Medulla oblongata (tissue), 1 donor: ENCODE measurements at regions not wholly inside any gene's neighbourhood (a gene's known extent, or its start where the extent isn't known, plus 50 kb on each side); places are given as distances from the start of the nearest gene placed in this dataset.
"Not testable (repeated sequence)": the region's sequence is repeated elsewhere in the genome, so short reads cannot be mapped to it uniquely, and the experiment has no call there.

ENCODE experiments used
- DNase-seq: peaks from one replicate; pipeline ENCODE4 v3.0.0-alpha.2; 2015; ENCODE audit errors: extremely low spot score

- DNase-seq: no peak
Observed at GRCh38 chr5:66348387-66349125, 204.5 kb downstream of the SREK1 start.

- no peak for DNase-seq
Observed at GRCh38 chr5:66351813-66352212, 207.7 kb downstream of the SREK1 start.

GRCh38 chr5:66353186-66353585, 209.1 kb downstream of the SREK1 start:
- no peak for DNase-seq

GRCh38 chr5:66354422-66354821, 210.3 kb downstream of the SREK1 start:
- DNase-seq: no peak

- no peak for DNase-seq
Observed at GRCh38 chr5:66356011-66356565, 212.0 kb downstream of the SREK1 start.

- DNase-seq: no peak
Observed at GRCh38 chr5:66358741-66359140, 214.6 kb downstream of the SREK1 start.

- no peak for DNase-seq
Observed at GRCh38 chr5:66361070-66361469, 217.0 kb downstream of the SREK1 start.

GRCh38 chr5:66362046-66362445, 217.9 kb downstream of the SREK1 start:
- no peak for DNase-seq

- no peak for DNase-seq
Observed at GRCh38 chr5:66362687-66363086, 218.6 kb downstream of the SREK1 start.

GRCh38 chr5:66363097-66363496, 219.0 kb downstream of the SREK1 start:
- no peak for DNase-seq

- no peak for DNase-seq
Observed at GRCh38 chr5:66364186-66364585, 220.1 kb downstream of the SREK1 start.

GRCh38 chr5:66365981-66366380, 221.9 kb downstream of the SREK1 start:
- no peak for DNase-seq

- no peak for DNase-seq
Observed at GRCh38 chr5:66367814-66368541, 223.9 kb downstream of the SREK1 start.

GRCh38 chr5:66368811-66369210, 224.7 kb downstream of the SREK1 start:
- DNase-seq: no peak

- DNase-seq: no peak
Observed at GRCh38 chr5:66377747-66378146, 218.4 kb upstream of the MAST4 start.

- no peak for DNase-seq
Observed at GRCh38 chr5:66378407-66378806, 217.8 kb upstream of the MAST4 start.

- no peak for DNase-seq
Observed at GRCh38 chr5:66382152-66382551, 214.0 kb upstream of the MAST4 start.

GRCh38 chr5:66405145-66405544, 191.0 kb upstream of the MAST4 start:
- not testable (repeated sequence) for DNase-seq

GRCh38 chr5:66406761-66407336, 189.3 kb upstream of the MAST4 start:
- no peak for DNase-seq

- DNase-seq: no peak
Observed at GRCh38 chr5:66407765-66408164, 188.4 kb upstream of the MAST4 start.

GRCh38 chr5:66408576-66408975, 187.6 kb upstream of the MAST4 start:
- DNase-seq: no peak

- no peak for DNase-seq
Observed at GRCh38 chr5:66410122-66410521, 186.1 kb upstream of the MAST4 start.

- DNase-seq: no peak
Observed at GRCh38 chr5:66411701-66412100, 184.5 kb upstream of the MAST4 start.
